Keratinocyte (primary cell): ENCODE measurements at regions not wholly inside any gene's neighbourhood (a gene's known extent, or its start where the extent isn't known, plus 50 kb on each side); places are given as distances from the start of the nearest gene placed in this dataset.

ENCODE experiments used
- DNase-seq: peaks from one replicate; pipeline ENCODE4 v3.0.0-alpha.2; 2011; ENCODE audit warnings: low read depth, missing footprints, low spot score
- FAIRE-seq: peaks from 2 replicates; lab custom pipeline; 2011; peaks lifted over from hg19 to GRCh38; lab: Jason Lieb, UNC
- H2AFZ ChIP-seq: 2 replicates; pipeline ENCODE4 v1.6.0; 2012; ENCODE audit warnings: low read length, control low read depth, inconsistent platforms; ENCODE audit not compliant: control insufficient read depth
- H3K27ac ChIP-seq: 2 replicates; pipeline ENCODE4 v1.5.1; 2011; ENCODE audit warnings: low read length; ENCODE audit not compliant: control insufficient read depth, insufficient read depth
- H3K27me3 ChIP-seq: 3 replicates; pipeline ENCODE4 v1.6.0; 2011; ENCODE audit warnings: low read length; ENCODE audit not compliant: control insufficient read depth, insufficient read depth; ENCODE audit errors: extremely low read depth
- H3K36me3 ChIP-seq, 2 experiments: 2 replicates in 1 of 2; 3 replicates in 1 of 2; pipeline ENCODE4 v1.5.1; 2011; ENCODE audit warnings: low read length in 2 of 2, mild to moderate bottlenecking in 1 of 2; ENCODE audit not compliant: control insufficient read depth in 2 of 2, insufficient read depth in 2 of 2; ENCODE audit errors: extremely low read depth in 1 of 2
- H3K4me1 ChIP-seq: 3 replicates; pipeline ENCODE4 v1.5.1; 2011; ENCODE audit warnings: low read length; ENCODE audit not compliant: control insufficient read depth, insufficient read depth; ENCODE audit errors: extremely low read depth
- H3K4me2 ChIP-seq: 3 replicates; pipeline ENCODE4 v1.6.0; 2011; ENCODE audit warnings: low read depth, low read length; ENCODE audit not compliant: control insufficient read depth, insufficient read depth; ENCODE audit errors: extremely low read depth
- H3K4me3 ChIP-seq, 3 experiments: fragments of 200-600 bp in 1 of 3; sonication (generic) in 1 of 3; 2 replicates in 2 of 3; 3 replicates in 1 of 3; pipeline ENCODE4 v1.5.1; 2011 to 2016; ENCODE audit warnings: low read length in 3 of 3, mild to moderate bottlenecking in 3 of 3, control low read depth in 2 of 3, inconsistent platforms in 1 of 3, low read depth in 1 of 3, mixed read lengths in 1 of 3, mixed run types in 1 of 3, moderate library complexity in 1 of 3; ENCODE audit not compliant: control insufficient read depth in 2 of 3, insufficient read depth in 2 of 3; ENCODE audit errors: extremely low read depth in 1 of 3
- H3K79me2 ChIP-seq: 2 replicates; pipeline ENCODE4 v1.6.0; 2012; ENCODE audit warnings: low read length; ENCODE audit not compliant: control insufficient read depth, insufficient read depth
- H3K9ac ChIP-seq: 3 replicates; pipeline ENCODE4 v1.6.0; 2011; ENCODE audit warnings: low read length; ENCODE audit not compliant: control insufficient read depth, insufficient read depth; ENCODE audit errors: extremely low read depth
- H3K9me1 ChIP-seq: 3 replicates; pipeline ENCODE4 v1.6.0; 2011; ENCODE audit warnings: low read length; ENCODE audit not compliant: control insufficient read depth, insufficient read depth; ENCODE audit errors: extremely low read depth
- H3K9me3 ChIP-seq: 2 replicates; pipeline ENCODE4 v1.5.1; 2012; ENCODE audit warnings: low read depth, low read length; ENCODE audit not compliant: control insufficient read depth
- H4K20me1 ChIP-seq: 3 replicates; pipeline ENCODE4 v1.6.0; 2011; ENCODE audit warnings: low read length; ENCODE audit not compliant: control insufficient read depth, insufficient read depth; ENCODE audit errors: extremely low read depth
- EZH2 ChIP-seq: IDR thresholded peaks from one replicate; pipeline ENCODE4 v1.6.1; 2012; ENCODE audit warnings: inconsistent platforms, mild to moderate bottlenecking, low read length, moderate library complexity
- dilution Hi-C: fragments of 300-500 bp; cut with MboI; formaldehyde crosslinking; loops from one replicate; pipeline ENCODE4 v1.7.0; 2020; ENCODE audit warnings: low sequenced_read_pairs; ENCODE audit not compliant: extremely low pct_ligation_motif_present
- TF ChIP-seq, protein P1 (sequence below), 3 experiments: IDR thresholded peaks in 1 of 3; conservative IDR thresholded peaks in 1 of 3; optimal IDR thresholded peaks in 1 of 3; 2 replicates in 2 of 3; 3 replicates in 1 of 3; pipeline versions ENCODE3 to v1.5.1; 2011; ENCODE audit warnings: low read length in 3 of 3, mild to moderate bottlenecking in 3 of 3, moderate library complexity in 2 of 3, control low read depth in 1 of 3, inconsistent platforms in 1 of 3; ENCODE audit not compliant: insufficient read depth in 2 of 3; ENCODE audit errors: extremely low read depth in 1 of 3

DNA sequence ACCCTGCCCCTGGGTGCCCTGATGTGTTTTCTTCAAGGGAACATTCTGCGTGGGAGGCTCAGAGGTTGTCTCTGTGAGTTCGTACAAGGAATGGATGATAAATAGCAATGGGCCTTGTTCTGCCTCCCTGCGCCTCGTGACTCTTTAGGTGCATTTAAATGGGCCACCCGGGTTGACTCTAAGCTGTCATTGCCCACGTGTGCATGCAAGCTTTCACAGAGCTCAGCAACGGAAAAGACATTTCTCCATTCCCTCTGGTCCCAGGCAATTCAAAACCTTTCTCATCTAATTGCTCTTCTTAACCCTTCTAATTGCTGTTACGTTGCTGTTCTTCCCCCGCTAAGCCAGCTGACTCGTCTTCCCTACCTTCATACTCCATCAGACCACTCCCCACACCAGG lies 71.5 kb upstream of the SDK2 start:
- Histone ChIP-seq H3K27me3 (peaks cover 13% of the 10 kb centered on the region), H3K36me3 (no peaks in the 10 kb centered on the region), H3K9me1 (no peaks in the 10 kb centered on the region), H4K20me1 (no peaks in the 10 kb centered on the region), H3K9ac (no peak overlapping the region), H2AFZ (no peak overlapping the region), H3K27ac (no peak overlapping the region), H3K4me3 (no peak overlapping the region), H3K4me2 (no peak overlapping the region), H3K4me1 (peaks cover 16% of the 10 kb centered on the region), H3K79me2 (no peaks in the 10 kb centered on the region), H3K9me3 (no peaks in the 10 kb centered on the region)
- no peak for FAIRE-seq
- DNase-seq, result no peak
- dilution Hi-C loops, result no loop called here
- no peak for TF ChIP-seq EZH2
- TF ChIP-seq, protein P1, sequence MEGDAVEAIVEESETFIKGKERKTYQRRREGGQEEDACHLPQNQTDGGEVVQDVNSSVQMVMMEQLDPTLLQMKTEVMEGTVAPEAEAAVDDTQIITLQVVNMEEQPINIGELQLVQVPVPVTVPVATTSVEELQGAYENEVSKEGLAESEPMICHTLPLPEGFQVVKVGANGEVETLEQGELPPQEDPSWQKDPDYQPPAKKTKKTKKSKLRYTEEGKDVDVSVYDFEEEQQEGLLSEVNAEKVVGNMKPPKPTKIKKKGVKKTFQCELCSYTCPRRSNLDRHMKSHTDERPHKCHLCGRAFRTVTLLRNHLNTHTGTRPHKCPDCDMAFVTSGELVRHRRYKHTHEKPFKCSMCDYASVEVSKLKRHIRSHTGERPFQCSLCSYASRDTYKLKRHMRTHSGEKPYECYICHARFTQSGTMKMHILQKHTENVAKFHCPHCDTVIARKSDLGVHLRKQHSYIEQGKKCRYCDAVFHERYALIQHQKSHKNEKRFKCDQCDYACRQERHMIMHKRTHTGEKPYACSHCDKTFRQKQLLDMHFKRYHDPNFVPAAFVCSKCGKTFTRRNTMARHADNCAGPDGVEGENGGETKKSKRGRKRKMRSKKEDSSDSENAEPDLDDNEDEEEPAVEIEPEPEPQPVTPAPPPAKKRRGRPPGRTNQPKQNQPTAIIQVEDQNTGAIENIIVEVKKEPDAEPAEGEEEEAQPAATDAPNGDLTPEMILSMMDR (optimal IDR thresholded peaks at IDR 0.05 in 1 of 3, IDR thresholded peaks at IDR 0.05 in 1 of 3, conservative IDR thresholded peaks at IDR 0.05 in 1 of 3; ENCODE audit: extremely low read depth in 1 of 3, insufficient read depth in 2 of 3, low read length in 3 of 3), result no peak

DNA sequence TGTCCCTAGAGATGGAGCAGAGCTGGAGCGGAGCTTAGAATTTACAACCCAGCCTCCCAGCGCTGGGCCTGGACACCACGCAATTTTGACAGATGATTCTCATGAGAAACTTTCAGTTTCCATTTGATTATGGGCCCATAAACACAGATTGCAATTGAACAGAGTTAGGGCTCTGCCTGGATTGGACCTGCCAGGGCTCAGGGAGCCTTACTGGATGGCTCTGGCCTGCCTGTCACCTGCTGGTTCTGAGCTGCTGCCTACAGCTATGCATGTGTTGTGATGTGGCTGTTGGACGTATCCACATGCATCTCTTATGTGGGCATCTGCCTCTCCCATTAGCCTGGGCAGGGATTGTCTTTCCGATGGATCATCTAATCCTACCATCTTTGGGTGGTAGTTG lies 73.4 kb upstream of the SDK2 start:
- no peak overlapping the region for H3K4me3 ChIP-seq
- H4K20me1 ChIP-seq, result no peaks in the 10 kb centered on the region
- no peak for DNase-seq
- H3K9me1 ChIP-seq, result no peaks in the 10 kb centered on the region
- H2AFZ ChIP-seq, result no peak overlapping the region
- no peaks in the 10 kb centered on the region for H3K9me3 ChIP-seq
- H3K79me2 ChIP-seq, result no peaks in the 10 kb centered on the region
- H3K27me3 ChIP-seq, result peaks cover 13% of the 10 kb centered on the region
- no peaks in the 10 kb centered on the region for H3K36me3 ChIP-seq
- no peak overlapping the region for H3K4me2 ChIP-seq
- no peak for FAIRE-seq
- H3K9ac ChIP-seq, result no peak overlapping the region
- H3K27ac ChIP-seq, result no peak overlapping the region
- dilution Hi-C loops, result no loop called here
- no peak for TF ChIP-seq EZH2
- peaks cover 9% of the 10 kb centered on the region for H3K4me1 ChIP-seq

DNA sequence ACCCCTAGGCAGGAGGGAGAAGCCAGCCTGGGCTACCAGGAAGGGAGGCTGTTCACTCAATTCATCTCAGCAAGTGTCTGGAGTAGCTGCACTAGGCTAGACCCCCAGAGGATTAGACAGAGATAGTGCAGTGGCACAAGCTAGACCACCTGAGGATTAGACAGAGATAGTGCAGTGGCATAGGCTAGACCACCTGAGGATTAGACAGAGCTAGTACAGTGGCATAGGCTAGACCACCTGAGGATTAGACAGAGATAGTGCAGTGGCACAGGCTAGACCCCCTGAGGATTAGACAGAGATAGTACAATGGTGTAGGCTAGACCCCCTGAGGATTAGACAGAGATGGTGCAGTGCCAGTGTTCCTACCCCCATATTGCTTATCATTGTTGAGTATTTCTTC lies 74.1 kb upstream of the SDK2 start:
- no peak overlapping the region for H3K4me2 ChIP-seq
- no peaks in the 10 kb centered on the region for H4K20me1 ChIP-seq
- H3K27ac ChIP-seq, result no peak overlapping the region
- no peak for DNase-seq
- peaks cover 12% of the 10 kb centered on the region for H3K27me3 ChIP-seq
- no peak overlapping the region for H3K9ac ChIP-seq
- TF ChIP-seq, protein P1 (optimal IDR thresholded peaks at IDR 0.05 in 1 of 3, IDR thresholded peaks at IDR 0.05 in 1 of 3, conservative IDR thresholded peaks at IDR 0.05 in 1 of 3; ENCODE audit: extremely low read depth in 1 of 3, insufficient read depth in 2 of 3, low read length in 3 of 3), result no peak
- TF ChIP-seq EZH2, result no peak
- no peak for FAIRE-seq
- no peaks in the 10 kb centered on the region for H3K9me1 ChIP-seq
- no peaks in the 10 kb centered on the region for H3K36me3 ChIP-seq
- H3K79me2 ChIP-seq, result no peaks in the 10 kb centered on the region
- no peak overlapping the region for H2AFZ ChIP-seq
- dilution Hi-C loops, result no loop called here
- no peak overlapping the region for H3K4me3 ChIP-seq
- peaks cover 2% of the 10 kb centered on the region for H3K4me1 ChIP-seq
- H3K9me3 ChIP-seq, result no peaks in the 10 kb centered on the region
